OCI-LY1 (cell line): ENCODE measurements at regions not wholly inside any gene's neighbourhood (a gene's known extent, or its start where the extent isn't known, plus 50 kb on each side); places are given as distances from the start of the nearest gene placed in this dataset.

Source experiments
- H2AFZ ChIP-seq: fragments of 200-600 bp; sonication (generic), shearing (Covaris generic); 2 replicates; pipeline ENCODE4 v1.6.0; 2014; ENCODE audit warnings: antibody characterized with exemption, mild to moderate bottlenecking, low read length
- H3F3A ChIP-seq: fragments of 200-600 bp; sonication (generic), shearing (Covaris generic); 2 replicates; pipeline ENCODE4 v1.6.0; 2014; ENCODE audit warnings: mild to moderate bottlenecking, antibody characterized with exemption, low read length, moderate library complexity; ENCODE audit not compliant: insufficient read depth
- H3K27ac ChIP-seq: fragments of 200-600 bp; sonication (generic); 2 replicates; pipeline ENCODE4 v1.5.1; 2014; ENCODE audit warnings: low read length, mixed run types, mild to moderate bottlenecking, low read depth; ENCODE audit not compliant: poor library complexity, severe bottlenecking
- H3K27me3 ChIP-seq: fragments of 200-600 bp; sonication (generic); 2 replicates; pipeline ENCODE4 v1.6.0; 2014; ENCODE audit warnings: antibody characterized with exemption, mild to moderate bottlenecking, low read length, moderate library complexity; ENCODE audit not compliant: insufficient read depth
- H3K36me3 ChIP-seq: fragments of 200-600 bp; sonication (generic); 2 replicates; pipeline ENCODE4 v1.6.1; 2014; ENCODE audit warnings: mild to moderate bottlenecking, antibody characterized with exemption, low read length, moderate library complexity, mixed read lengths; ENCODE audit not compliant: insufficient read depth
- H3K4me1 ChIP-seq: fragments of 200-600 bp; sonication (generic); 2 replicates; pipeline ENCODE4 v1.5.1; 2014; ENCODE audit warnings: mild to moderate bottlenecking, low read length, moderate library complexity; ENCODE audit not compliant: insufficient read depth, severe bottlenecking
- H3K4me2 ChIP-seq: fragments of 200-600 bp; sonication (generic), shearing (Covaris generic); 2 replicates; pipeline ENCODE4 v1.6.1; 2014; ENCODE audit warnings: low read length
- H3K4me3 ChIP-seq: fragments of 200-600 bp; sonication (generic); 2 replicates; pipeline ENCODE4 v1.5.1; 2014; ENCODE audit warnings: low read length, low read depth, mild to moderate bottlenecking, mixed read lengths; ENCODE audit not compliant: poor library complexity, severe bottlenecking
- H3K79me2 ChIP-seq: fragments of 200-600 bp; shearing (Covaris generic); 2 replicates; pipeline ENCODE4 v1.6.1; 2016; ENCODE audit warnings: mixed run types, low read length, mixed read lengths; ENCODE audit not compliant: insufficient read depth
- H3K9ac ChIP-seq: fragments of 200-600 bp; sonication (generic), shearing (Covaris generic); 2 replicates; pipeline ENCODE4 v1.6.1; 2014; ENCODE audit warnings: mild to moderate bottlenecking, low read length, mixed read lengths
- H3K9me2 ChIP-seq: fragments of 200-600 bp; sonication (generic), shearing (Covaris generic); 2 replicates; pipeline ENCODE4 v1.6.1; 2014; ENCODE audit warnings: low read depth, mild to moderate bottlenecking, low read length, mixed read lengths
- H3K9me3 ChIP-seq: fragments of 200-600 bp; shearing (Covaris generic); 2 replicates; pipeline ENCODE4 v1.6.1; 2014; ENCODE audit warnings: low read length, mixed read lengths
- H4K20me1 ChIP-seq: fragments of 200-600 bp; sonication (generic), shearing (Covaris generic); 2 replicates; pipeline ENCODE4 v1.6.0; 2016; ENCODE audit warnings: mild to moderate bottlenecking, low read length; ENCODE audit not compliant: insufficient read depth
- CTCF ChIP-seq: fragments of 200-600 bp; sonication (generic), shearing (Covaris generic); IDR thresholded peaks from 2 replicates; pipeline ENCODE4 v1.5.1; 2017; ENCODE audit warnings: mild to moderate bottlenecking, antibody characterized with exemption, low read length, moderate library complexity, mixed read lengths
- EZH2 ChIP-seq: fragments of 200-600 bp; sonication (generic), shearing (Covaris generic); IDR thresholded peaks from 2 replicates; pipeline ENCODE4 v1.8.0; 2017; ENCODE audit warnings: borderline replicate concordance, mixed run types, mild to moderate bottlenecking, antibody characterized with exemption, low read length, moderate library complexity, mixed read lengths

GRCh38 chr13:80965097-80965496 lies 624.2 kb upstream of the SPRY2 start:
- no peaks in the 10 kb centered on the region for H3K36me3 ChIP-seq
- H3K79me2 ChIP-seq: no peaks in the 10 kb centered on the region
- no peaks in the 10 kb centered on the region for H3K9me3 ChIP-seq
- H3K9ac ChIP-seq: no peak overlapping the region
- no peak overlapping the region for H2AFZ ChIP-seq
- H3K4me1 ChIP-seq: peaks cover 4% of the 10 kb centered on the region
- H4K20me1 ChIP-seq: no peaks in the 10 kb centered on the region
- H3K27ac ChIP-seq: no peak overlapping the region
- no peak for TF ChIP-seq CTCF
- TF ChIP-seq EZH2: no peak
- H3K4me2 ChIP-seq: no peak overlapping the region
- no peaks in the 10 kb centered on the region for H3F3A ChIP-seq
- no peaks in the 10 kb centered on the region for H3K27me3 ChIP-seq
- H3K4me3 ChIP-seq: no peak overlapping the region
- H3K9me2 ChIP-seq: no peaks in the 10 kb centered on the region

GRCh38 chr13:80962855-80963254 lies 621.9 kb upstream of the SPRY2 start:
- Histone ChIP-seq H2AFZ (no peak overlapping the region), H3K4me1 (no peaks in the 10 kb centered on the region), H3K27me3 (no peaks in the 10 kb centered on the region), H3K27ac (no peak overlapping the region), H3K79me2 (no peaks in the 10 kb centered on the region), H3K9ac (no peak overlapping the region), H3K9me2 (no peaks in the 10 kb centered on the region), H4K20me1 (no peaks in the 10 kb centered on the region), H3F3A (no peaks in the 10 kb centered on the region), H3K9me3 (no peaks in the 10 kb centered on the region), H3K36me3 (no peaks in the 10 kb centered on the region), H3K4me3 (no peak overlapping the region), H3K4me2 (no peak overlapping the region)
- no peak for TF ChIP-seq EZH2
- TF ChIP-seq CTCF: no peak

GRCh38 chr13:80962173-80962572 lies 621.2 kb upstream of the SPRY2 start:
- no peak overlapping the region for H3K4me2 ChIP-seq
- TF ChIP-seq CTCF (no peak), EZH2 (no peak)
- H3K27me3 ChIP-seq: no peaks in the 10 kb centered on the region
- H3K27ac ChIP-seq: no peak overlapping the region
- H3K9ac ChIP-seq: no peak overlapping the region
- H3K9me3 ChIP-seq: no peaks in the 10 kb centered on the region
- H3K4me1 ChIP-seq: no peaks in the 10 kb centered on the region
- H2AFZ ChIP-seq: no peak overlapping the region
- no peak overlapping the region for H3K4me3 ChIP-seq
- H3F3A ChIP-seq: no peaks in the 10 kb centered on the region
- no peaks in the 10 kb centered on the region for H4K20me1 ChIP-seq
- H3K79me2 ChIP-seq: no peaks in the 10 kb centered on the region
- H3K36me3 ChIP-seq: no peaks in the 10 kb centered on the region
- no peaks in the 10 kb centered on the region for H3K9me2 ChIP-seq
